HCT116 (cell line): ENCODE measurements at regions not wholly inside any gene's neighbourhood (a gene's known extent, or its start where the extent isn't known, plus 50 kb on each side); places are given as distances from the start of the nearest gene placed in this dataset.

Source experiments
- CBX3 ChIP-seq: IDR thresholded peaks from 2 replicates; pipeline ENCODE4 v1.6.1; 2012; ENCODE audit warnings: low read depth
- CEBPB ChIP-seq: IDR thresholded peaks from 2 replicates; pipeline ENCODE4 v1.6.1; 2012; ENCODE audit warnings: low read depth
- EGR1 ChIP-seq: IDR thresholded peaks from 2 replicates; pipeline ENCODE4 v1.6.1; 2012; ENCODE audit warnings: low read depth
- EZH2 ChIP-seq: fragments of 200-600 bp; sonication (generic); IDR thresholded peaks from 2 replicates; pipeline ENCODE4 v1.6.1; 2017; ENCODE audit warnings: antibody characterized with exemption, mixed run types
- EZH2phosphoT487 ChIP-seq: fragments of 200-600 bp; IDR thresholded peaks from 2 replicates; pipeline ENCODE4 v1.6.1; 2018; ENCODE audit warnings: antibody characterized with exemption, borderline replicate concordance
- POLR2A ChIP-seq: IDR thresholded peaks from 2 replicates; pipeline ENCODE4 v1.7.0; 2011; ENCODE audit warnings: borderline replicate concordance; ENCODE audit not compliant: insufficient read depth, insufficient read length; ENCODE audit errors: extremely low read depth
- POLR2AphosphoS5 ChIP-seq: IDR thresholded peaks from 2 replicates; pipeline ENCODE4 v1.6.1; 2011; ENCODE audit warnings: mild to moderate bottlenecking, low read depth, low read length, moderate library complexity
- RAD21 ChIP-seq: IDR thresholded peaks from 2 replicates; pipeline ENCODE4 v1.6.1; 2012; ENCODE audit warnings: low read depth, mild to moderate bottlenecking
- SP1 ChIP-seq: IDR thresholded peaks from 2 replicates; pipeline ENCODE4 v1.6.1; 2012; ENCODE audit warnings: low read depth
- TF ChIP-seq, protein P1 (sequence below), 3 experiments: fragments of 200-600 bp in 1 of 3; sonication (generic) in 1 of 3; IDR thresholded peaks in 2 of 3; conservative IDR thresholded peaks in 1 of 3; 2 replicates each; pipeline ENCODE4 v1.5.1; 2012 to 2017; ENCODE audit warnings: low read depth in 2 of 3, low read length in 2 of 3, antibody characterized with exemption in 1 of 3, borderline replicate concordance in 1 of 3, control low read depth in 1 of 3, mild to moderate bottlenecking in 1 of 3, mixed read lengths in 1 of 3, mixed run types in 1 of 3, moderate library complexity in 1 of 3; ENCODE audit not compliant: insufficient read depth in 1 of 3
- TF ChIP-seq, protein P2 (sequence below): IDR thresholded peaks from 2 replicates; pipeline ENCODE4 v1.6.1; 2012
- TF ChIP-seq, protein P3 (sequence below): IDR thresholded peaks from 2 replicates; pipeline ENCODE4 v1.6.1; 2012
- TF ChIP-seq, protein P4 (sequence below): IDR thresholded peaks from 2 replicates; pipeline ENCODE4 v1.6.1; 2012; ENCODE audit warnings: low read depth

DNA sequence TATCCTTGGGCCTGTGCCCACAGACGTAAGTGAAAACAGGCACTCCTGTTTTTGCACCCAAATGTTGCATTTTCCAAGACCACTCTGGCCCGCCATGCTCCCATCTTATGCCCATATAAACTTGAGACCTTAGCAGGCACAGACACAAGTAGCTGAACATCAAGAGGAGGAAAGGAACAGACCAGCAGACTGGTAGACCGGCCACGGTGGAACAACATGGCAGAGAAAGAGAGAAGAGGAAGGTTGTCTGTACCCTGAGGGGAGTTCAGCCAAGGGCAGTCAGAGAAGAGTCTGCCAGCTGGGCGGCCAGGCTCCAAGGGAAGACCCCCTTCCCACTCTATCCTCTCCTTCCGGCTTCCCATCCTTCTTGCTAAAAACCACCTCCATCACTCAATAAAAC, 85.3 kb downstream of the GPR37 start:
- TF ChIP-seq, protein P1, sequence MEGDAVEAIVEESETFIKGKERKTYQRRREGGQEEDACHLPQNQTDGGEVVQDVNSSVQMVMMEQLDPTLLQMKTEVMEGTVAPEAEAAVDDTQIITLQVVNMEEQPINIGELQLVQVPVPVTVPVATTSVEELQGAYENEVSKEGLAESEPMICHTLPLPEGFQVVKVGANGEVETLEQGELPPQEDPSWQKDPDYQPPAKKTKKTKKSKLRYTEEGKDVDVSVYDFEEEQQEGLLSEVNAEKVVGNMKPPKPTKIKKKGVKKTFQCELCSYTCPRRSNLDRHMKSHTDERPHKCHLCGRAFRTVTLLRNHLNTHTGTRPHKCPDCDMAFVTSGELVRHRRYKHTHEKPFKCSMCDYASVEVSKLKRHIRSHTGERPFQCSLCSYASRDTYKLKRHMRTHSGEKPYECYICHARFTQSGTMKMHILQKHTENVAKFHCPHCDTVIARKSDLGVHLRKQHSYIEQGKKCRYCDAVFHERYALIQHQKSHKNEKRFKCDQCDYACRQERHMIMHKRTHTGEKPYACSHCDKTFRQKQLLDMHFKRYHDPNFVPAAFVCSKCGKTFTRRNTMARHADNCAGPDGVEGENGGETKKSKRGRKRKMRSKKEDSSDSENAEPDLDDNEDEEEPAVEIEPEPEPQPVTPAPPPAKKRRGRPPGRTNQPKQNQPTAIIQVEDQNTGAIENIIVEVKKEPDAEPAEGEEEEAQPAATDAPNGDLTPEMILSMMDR (IDR thresholded peaks at IDR 0.05 in 2 of 3, conservative IDR thresholded peaks at IDR 0.05 in 1 of 3; ENCODE audit: borderline replicate concordance in 1 of 3, insufficient read depth in 1 of 3, low read depth in 2 of 3, low read length in 2 of 3), result no peak
- no peak for TF ChIP-seq EZH2phosphoT487
- TF ChIP-seq, protein P2, sequence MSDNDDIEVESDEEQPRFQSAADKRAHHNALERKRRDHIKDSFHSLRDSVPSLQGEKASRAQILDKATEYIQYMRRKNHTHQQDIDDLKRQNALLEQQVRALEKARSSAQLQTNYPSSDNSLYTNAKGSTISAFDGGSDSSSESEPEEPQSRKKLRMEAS, result no peak
- no peak for TF ChIP-seq CBX3
- TF ChIP-seq SP1, result no peak
- TF ChIP-seq, protein P3, sequence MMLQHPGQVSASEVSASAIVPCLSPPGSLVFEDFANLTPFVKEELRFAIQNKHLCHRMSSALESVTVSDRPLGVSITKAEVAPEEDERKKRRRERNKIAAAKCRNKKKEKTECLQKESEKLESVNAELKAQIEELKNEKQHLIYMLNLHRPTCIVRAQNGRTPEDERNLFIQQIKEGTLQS, result no peak
- no peak for TF ChIP-seq RAD21
- TF ChIP-seq EGR1, result no peak
- TF ChIP-seq, protein P4, sequence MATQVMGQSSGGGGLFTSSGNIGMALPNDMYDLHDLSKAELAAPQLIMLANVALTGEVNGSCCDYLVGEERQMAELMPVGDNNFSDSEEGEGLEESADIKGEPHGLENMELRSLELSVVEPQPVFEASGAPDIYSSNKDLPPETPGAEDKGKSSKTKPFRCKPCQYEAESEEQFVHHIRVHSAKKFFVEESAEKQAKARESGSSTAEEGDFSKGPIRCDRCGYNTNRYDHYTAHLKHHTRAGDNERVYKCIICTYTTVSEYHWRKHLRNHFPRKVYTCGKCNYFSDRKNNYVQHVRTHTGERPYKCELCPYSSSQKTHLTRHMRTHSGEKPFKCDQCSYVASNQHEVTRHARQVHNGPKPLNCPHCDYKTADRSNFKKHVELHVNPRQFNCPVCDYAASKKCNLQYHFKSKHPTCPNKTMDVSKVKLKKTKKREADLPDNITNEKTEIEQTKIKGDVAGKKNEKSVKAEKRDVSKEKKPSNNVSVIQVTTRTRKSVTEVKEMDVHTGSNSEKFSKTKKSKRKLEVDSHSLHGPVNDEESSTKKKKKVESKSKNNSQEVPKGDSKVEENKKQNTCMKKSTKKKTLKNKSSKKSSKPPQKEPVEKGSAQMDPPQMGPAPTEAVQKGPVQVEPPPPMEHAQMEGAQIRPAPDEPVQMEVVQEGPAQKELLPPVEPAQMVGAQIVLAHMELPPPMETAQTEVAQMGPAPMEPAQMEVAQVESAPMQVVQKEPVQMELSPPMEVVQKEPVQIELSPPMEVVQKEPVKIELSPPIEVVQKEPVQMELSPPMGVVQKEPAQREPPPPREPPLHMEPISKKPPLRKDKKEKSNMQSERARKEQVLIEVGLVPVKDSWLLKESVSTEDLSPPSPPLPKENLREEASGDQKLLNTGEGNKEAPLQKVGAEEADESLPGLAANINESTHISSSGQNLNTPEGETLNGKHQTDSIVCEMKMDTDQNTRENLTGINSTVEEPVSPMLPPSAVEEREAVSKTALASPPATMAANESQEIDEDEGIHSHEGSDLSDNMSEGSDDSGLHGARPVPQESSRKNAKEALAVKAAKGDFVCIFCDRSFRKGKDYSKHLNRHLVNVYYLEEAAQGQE, result no peak
- no peak for TF ChIP-seq POLR2AphosphoS5
- TF ChIP-seq EZH2, result no peak
- no peak for TF ChIP-seq POLR2A
- no peak for TF ChIP-seq CEBPB
